GM21529 (cell line): ENCODE measurements at regions not wholly inside any gene's neighbourhood (a gene's known extent, or its start where the extent isn't known, plus 50 kb on each side); places are given as distances from the start of the nearest gene placed in this dataset.

ENCODE experiments used
- ATAC-seq: cut with Tn5 transposase; IDR thresholded peaks from one replicate; pipeline ENCODE4 v1.9.1; 2021; ENCODE audit not compliant: unreplicated experiment

GRCh38 chr4:11183356-11183740 is 245.3 kb downstream of the HS3ST1 start:
- ATAC-seq: no peak

DNA sequence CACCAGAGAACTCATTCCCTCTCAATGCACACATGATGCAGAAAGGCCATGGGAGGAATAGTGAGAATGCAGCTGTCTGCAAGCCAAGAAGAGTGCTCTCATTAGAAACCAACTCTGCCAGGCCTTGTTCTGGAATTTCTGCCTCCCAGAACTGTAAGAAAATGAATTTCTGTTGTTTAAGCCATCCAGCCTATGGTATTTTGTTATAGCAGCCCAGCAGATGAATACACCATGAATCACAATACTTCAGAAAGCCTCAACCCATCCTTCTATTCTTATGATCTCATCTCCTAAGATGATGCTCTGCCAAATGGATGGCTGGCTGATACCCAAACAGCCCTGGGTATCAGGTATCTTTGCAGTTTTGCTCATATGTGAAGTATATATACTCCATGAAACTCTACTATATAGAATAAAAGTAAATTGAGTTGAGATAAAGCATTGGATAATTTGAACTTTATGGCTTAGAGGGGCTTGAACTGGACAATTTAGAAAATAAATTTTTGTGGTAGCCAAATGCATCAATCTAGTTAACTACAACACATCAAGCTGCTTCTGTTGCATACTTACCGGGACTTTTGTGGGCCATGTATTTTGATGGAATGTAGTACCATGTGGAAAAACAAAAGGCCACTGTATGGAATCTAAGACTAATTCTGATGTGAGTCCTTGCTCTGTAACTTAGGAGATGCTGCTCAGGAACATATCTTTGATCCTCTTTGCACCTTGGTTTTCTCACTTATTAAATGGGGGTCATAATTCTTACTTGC is 245.9 kb downstream of the HS3ST1 start:
- ATAC-seq: no peak

- no peak for ATAC-seq
Observed at GRCh38 chr4:11182031-11182430, 246.7 kb downstream of the HS3ST1 start.

GRCh38 chr4:11179796-11180195 is 248.9 kb downstream of the HS3ST1 start:
- ATAC-seq: no peak

DNA sequence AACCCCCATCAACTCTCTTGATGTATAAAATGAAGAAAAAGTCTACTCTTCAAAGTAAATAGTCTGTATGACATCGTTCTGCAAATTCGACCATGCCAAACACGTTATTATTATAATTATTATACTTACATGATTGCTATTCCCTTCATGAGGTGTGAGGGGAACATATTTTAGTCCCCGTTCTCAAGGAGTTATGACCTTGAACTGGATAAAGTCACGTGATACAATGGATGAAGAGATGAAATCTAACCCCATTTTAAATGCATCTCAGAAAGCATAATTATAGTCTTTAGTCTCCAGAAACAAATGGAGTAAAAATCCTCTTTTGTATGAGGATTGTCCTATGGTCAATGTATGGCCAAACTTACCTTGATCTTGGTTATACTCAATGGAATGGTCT is 250.3 kb downstream of the HS3ST1 start:
- no peak for ATAC-seq

- no peak for ATAC-seq
Observed at GRCh38 chr4:11175374-11175773, 253.3 kb downstream of the HS3ST1 start.

DNA sequence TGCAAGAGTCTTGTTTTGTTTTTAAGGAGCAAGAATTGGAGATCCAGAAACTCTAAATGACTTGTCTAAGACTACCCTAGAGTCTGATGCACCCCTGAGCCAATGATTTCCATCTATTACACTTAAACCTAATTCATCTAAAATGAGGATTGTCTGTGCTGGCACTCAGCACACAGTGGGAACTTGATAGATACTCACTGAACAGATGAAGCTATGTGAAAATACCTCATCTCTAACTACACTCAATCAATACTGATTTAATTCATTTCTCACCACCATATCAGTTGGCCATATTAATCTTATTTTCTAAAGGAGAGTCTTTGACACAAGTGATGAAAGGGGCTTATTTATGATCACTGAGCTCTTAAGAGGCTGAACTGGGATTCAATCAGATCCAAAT is 262.1 kb downstream of the HS3ST1 start:
- ATAC-seq: no peak

- no peak for ATAC-seq
Observed at GRCh38 chr4:11166034-11166433, 262.7 kb downstream of the HS3ST1 start.

- ATAC-seq: no peak
Observed at GRCh38 chr4:11165052-11165451, 263.6 kb downstream of the HS3ST1 start.

- no peak for ATAC-seq
Observed at GRCh38 chr4:11160288-11160687, 268.4 kb downstream of the HS3ST1 start.

DNA sequence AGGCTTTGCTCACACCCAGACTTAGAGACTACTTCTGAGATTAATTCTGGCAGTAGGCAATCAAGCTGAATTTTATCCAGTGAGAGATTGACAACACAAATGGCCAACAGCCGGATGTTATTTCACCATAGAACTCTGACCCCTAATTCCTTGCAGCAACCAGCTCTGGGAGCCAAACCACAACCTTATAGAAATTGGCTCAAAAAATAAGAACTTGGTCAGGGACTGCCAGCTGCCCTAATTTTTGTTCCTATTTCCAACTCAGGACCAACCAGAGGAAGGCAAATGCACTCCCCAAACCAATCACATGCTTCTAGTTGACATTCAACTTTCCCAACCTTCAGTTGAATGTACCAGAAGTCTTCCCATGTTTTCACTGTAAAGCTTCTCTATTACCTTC is 269.7 kb downstream of the HS3ST1 start:
- no peak for ATAC-seq

DNA sequence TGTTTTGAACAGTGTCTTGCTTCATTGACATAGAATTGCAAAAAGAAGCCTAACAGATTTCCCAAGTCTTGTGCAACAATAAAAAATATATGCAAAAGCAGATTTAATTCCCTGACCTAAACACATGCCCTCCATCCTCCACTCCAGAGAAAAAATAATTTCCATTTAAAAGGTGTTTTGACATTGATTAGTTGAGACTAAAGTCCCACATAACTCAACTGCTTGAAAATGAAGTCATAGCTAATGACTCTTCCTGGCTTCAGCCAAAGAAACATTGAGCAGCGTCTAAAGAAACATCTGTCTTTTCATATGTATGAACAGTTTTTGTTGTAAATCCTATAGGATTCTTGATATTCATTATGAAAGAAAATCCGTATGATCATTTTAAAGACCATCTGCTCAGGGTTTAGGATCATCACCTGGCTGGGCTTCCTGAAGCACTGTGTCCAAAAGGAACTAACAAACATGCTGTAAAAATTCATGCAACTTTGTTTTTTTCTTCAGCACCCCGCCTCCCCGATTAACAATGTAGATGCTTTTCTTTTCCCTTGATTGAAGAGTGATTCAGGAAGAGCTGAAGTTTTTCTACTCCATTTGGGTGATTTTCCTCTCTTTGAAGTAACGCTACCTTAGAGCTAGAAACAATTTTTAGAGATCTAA is 273.4 kb downstream of the HS3ST1 start:
- no peak for ATAC-seq

DNA sequence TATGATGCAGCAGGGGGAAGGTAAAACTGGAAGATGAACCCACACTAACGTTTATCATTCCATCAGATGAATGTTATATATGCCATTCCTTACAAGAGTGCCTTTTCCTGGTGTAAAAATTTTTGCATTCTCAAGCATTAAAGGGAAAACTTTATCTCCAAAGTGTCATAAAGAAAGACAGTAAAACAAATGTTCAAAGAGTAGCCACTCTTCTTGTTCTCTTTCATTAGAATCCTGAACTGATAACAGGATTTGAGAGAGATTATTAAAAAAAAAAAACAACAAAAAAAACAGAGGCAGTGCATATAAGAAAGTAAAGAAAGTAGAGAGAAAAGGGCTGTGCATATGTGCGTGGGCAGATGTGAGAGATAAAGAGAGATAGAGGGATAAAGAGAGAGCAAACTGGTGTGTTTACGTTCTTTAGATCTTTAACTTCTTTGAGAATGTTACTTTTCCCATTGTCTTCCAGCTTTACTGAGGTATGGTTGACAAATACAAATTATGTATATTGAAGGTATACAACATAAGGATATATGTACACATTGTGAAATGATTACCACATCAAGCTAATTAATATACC is 275.4 kb downstream of the HS3ST1 start:
- no peak for ATAC-seq

- no peak for ATAC-seq
Observed at GRCh38 chr4:11152684-11153083, 276.0 kb downstream of the HS3ST1 start.

- ATAC-seq: no peak
Observed at GRCh38 chr4:11151500-11151899, 277.2 kb downstream of the HS3ST1 start.

- no peak for ATAC-seq
Observed at GRCh38 chr4:11149612-11150259, 279.0 kb downstream of the HS3ST1 start.

DNA sequence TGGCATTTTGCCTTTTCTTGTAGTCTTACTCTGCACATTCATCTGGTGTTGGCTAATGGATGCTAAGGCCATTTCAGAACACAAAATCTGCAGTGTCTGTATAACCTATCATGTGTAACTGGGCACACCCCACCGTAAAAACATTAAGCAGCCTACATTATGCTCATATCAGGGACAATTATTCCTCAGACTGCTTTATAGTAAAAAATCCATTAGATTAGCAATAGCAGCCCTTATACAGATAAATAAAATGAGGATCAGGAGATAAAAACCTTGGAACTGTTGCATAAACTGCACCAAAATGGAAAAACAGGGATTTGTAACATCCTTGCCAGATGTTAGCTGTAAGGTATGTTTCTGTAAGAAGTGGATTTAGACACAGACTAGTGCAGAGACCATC is 288.8 kb downstream of the HS3ST1 start:
- ATAC-seq: no peak

DNA sequence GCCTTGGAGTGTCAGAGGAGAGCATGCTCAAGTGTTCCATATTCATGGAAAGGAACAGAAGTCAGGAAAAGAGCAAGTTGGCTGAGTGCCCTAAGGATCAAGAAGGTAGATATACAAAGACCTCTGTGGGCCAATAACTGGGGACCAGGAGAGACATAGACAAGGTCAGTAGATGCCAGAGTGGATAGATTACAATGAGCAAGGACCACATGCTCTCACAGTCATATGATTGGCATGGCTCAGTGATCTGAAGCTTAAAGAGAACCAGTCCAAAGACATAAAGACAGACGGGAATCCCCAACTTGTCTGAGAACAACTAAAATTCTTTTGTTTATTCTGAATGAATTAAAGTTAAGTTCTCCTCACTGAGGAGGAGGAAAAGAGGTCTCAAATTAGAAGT is 289.7 kb downstream of the HS3ST1 start:
- ATAC-seq: no peak

DNA sequence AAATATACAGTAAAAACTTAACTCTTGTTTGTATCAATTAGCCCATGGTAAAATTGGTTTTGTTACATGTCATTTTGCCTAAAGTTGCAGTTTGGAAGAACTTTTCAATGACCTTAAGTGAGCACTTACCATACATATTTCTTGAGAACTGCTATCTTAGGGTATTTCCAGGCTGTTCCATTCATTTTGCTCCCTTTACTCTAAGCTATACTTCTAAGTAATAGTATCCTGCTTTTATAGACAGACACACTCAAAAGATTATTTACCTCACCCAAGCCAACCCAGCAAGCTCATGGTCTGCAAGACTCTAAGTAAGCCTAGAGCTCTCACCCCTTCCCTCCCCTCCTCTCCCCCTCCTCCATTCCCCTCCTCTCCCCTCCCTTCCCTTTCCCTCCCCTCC is 294.0 kb downstream of the HS3ST1 start:
- ATAC-seq: no peak

- no peak for ATAC-seq
Observed at GRCh38 chr4:11133868-11134267, 294.8 kb downstream of the HS3ST1 start.

GRCh38 chr4:11132478-11132877 is 296.2 kb downstream of the HS3ST1 start:
- no peak for ATAC-seq

- ATAC-seq: no peak
Observed at GRCh38 chr4:11131491-11131890, 297.2 kb downstream of the HS3ST1 start.
